Fibroblast of lung (primary cell): ENCODE measurements at regions not wholly inside any gene's neighbourhood (a gene's known extent, or its start where the extent isn't known, plus 50 kb on each side); places are given as distances from the start of the nearest gene placed in this dataset.

Source experiments
- DNase-seq, 2 donors: peaks; one replicate each; pipeline versions ENCODE4 v3.0.0 to v3.0.0-alpha.2; 2010; ENCODE audit warnings: low read depth in 2 of 2
- H2AFZ ChIP-seq: 2 replicates; pipeline ENCODE4 v1.5.1; 2012; ENCODE audit warnings: low read length, control low read depth, inconsistent platforms
- H3K27ac ChIP-seq: 2 replicates; pipeline ENCODE4 v1.5.1; 2011; ENCODE audit warnings: low read length, control low read depth; ENCODE audit not compliant: insufficient read depth
- H3K27me3 ChIP-seq: 2 replicates; pipeline ENCODE4 v1.5.1; 2011; ENCODE audit warnings: mild to moderate bottlenecking, low read length; ENCODE audit not compliant: control insufficient read depth, insufficient read depth
- H3K36me3 ChIP-seq: 2 replicates; pipeline ENCODE4 v1.5.1; 2011; ENCODE audit warnings: low read length; ENCODE audit not compliant: control insufficient read depth, insufficient read depth
- H3K4me1 ChIP-seq: 2 replicates; pipeline ENCODE4 v1.5.1; 2011; ENCODE audit warnings: low read length; ENCODE audit not compliant: control insufficient read depth, insufficient read depth; ENCODE audit errors: extremely low read depth
- H3K4me2 ChIP-seq: 2 replicates; pipeline ENCODE4 v1.5.1; 2011; ENCODE audit warnings: low read length, control low read depth; ENCODE audit not compliant: insufficient read depth; ENCODE audit errors: extremely low read depth
- H3K4me3 ChIP-seq, 4 experiments: fragments of 200-600 bp in 1 of 4; sonication (generic) in 1 of 4; replicated peaks in 1 of 4; 2 replicates each; pipeline ENCODE4 v1.5.1; 2011 to 2016; ENCODE audit warnings: low read length in 4 of 4, low read depth in 3 of 4, mild to moderate bottlenecking in 3 of 4, control low read depth in 2 of 4, inconsistent platforms in 1 of 4, mixed read lengths in 1 of 4; ENCODE audit not compliant: insufficient read depth in 1 of 4; ENCODE audit errors: control extremely low read depth in 1 of 4
- H3K79me2 ChIP-seq: 2 replicates; pipeline ENCODE4 v1.5.1; 2012; ENCODE audit warnings: mild to moderate bottlenecking, low read length, inconsistent platforms; ENCODE audit not compliant: control insufficient read depth, insufficient read depth
- H3K9ac ChIP-seq: 2 replicates; pipeline ENCODE4 v1.5.1; 2011; ENCODE audit warnings: mild to moderate bottlenecking, low read length, control low read depth; ENCODE audit not compliant: insufficient read depth
- H3K9me3 ChIP-seq: 2 replicates; pipeline ENCODE4 v1.5.1; 2012; ENCODE audit warnings: low read depth, low read length; ENCODE audit not compliant: control insufficient read depth, insufficient read depth
- H4K20me1 ChIP-seq: 2 replicates; pipeline ENCODE4 v1.5.1; 2011; ENCODE audit warnings: low read length; ENCODE audit not compliant: control insufficient read depth, insufficient read depth; ENCODE audit errors: extremely low read depth
- CTCF ChIP-seq, 2 donors: IDR thresholded peaks in 1 of 2; conservative IDR thresholded peaks in 1 of 2; 1 replicate in 1 of 2; 2 replicates in 1 of 2; pipeline ENCODE4 v1.5.1; 2011 to 2012; ENCODE audit warnings: low read length in 2 of 2, control low read depth in 1 of 2, inconsistent platforms in 1 of 2, low read depth in 1 of 2, mild to moderate bottlenecking in 1 of 2
- EZH2 ChIP-seq: IDR thresholded peaks from 2 replicates; pipeline ENCODE4 v1.5.1; 2012; ENCODE audit warnings: low read length, control low read depth, mild to moderate bottlenecking; ENCODE audit errors: missing control alignments

- Histone ChIP-seq H3K4me3 (no peak overlapping the region), H2AFZ (no peak overlapping the region), H3K9ac (no peak overlapping the region), H3K4me1 (peaks cover 10% of the 10 kb centered on the region), H3K27ac (no peak overlapping the region), H3K36me3 (no peaks in the 10 kb centered on the region), H3K79me2 (no peaks in the 10 kb centered on the region), H3K4me2 (no peak overlapping the region), H3K27me3 (no peaks in the 10 kb centered on the region), H4K20me1 (no peaks in the 10 kb centered on the region), H3K9me3 (no peaks in the 10 kb centered on the region)
- peak; percentile 50 to 80 for DNase-seq
- TF ChIP-seq EZH2 (no peak), CTCF (conservative IDR thresholded peaks at IDR 0.05 in 1 of 2, IDR thresholded peaks at IDR 0.05 in 1 of 2; ENCODE audit: low read depth in 1 of 2, low read length in 2 of 2) (no peak)
These were observed 81.1 kb upstream of the RPS23 start for GRCh38 chr5:82359272-82359671.

DNA sequence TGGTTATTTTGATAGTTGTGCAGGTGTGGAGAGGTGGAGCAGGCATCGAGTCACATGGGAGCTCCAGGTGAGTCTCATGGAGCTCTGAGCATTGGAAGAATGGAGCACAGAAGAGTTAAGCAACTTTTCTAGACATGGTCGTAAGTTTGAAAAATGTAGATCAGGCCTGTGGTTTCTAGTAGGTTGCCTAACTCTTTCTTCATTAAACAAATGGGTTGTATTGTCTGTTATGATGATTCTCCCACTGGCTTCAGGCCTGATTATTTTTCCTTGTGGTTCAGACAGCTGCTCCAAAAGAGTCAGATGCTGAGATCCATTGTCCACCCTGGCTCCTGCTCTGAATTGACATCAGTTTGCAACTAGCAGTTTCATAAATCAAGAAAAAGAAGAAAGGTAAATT, 80.3 kb upstream of the RPS23 start:
- H4K20me1 ChIP-seq: no peaks in the 10 kb centered on the region
- H3K4me1 ChIP-seq: peaks cover 10% of the 10 kb centered on the region
- no peaks in the 10 kb centered on the region for H3K36me3 ChIP-seq
- H3K27me3 ChIP-seq: no peaks in the 10 kb centered on the region
- no peak overlapping the region for H3K4me3 ChIP-seq
- H2AFZ ChIP-seq: no peak overlapping the region
- no peak overlapping the region for H3K9ac ChIP-seq
- TF ChIP-seq EZH2 (no peak), CTCF (conservative IDR thresholded peaks at IDR 0.05 in 1 of 2, IDR thresholded peaks at IDR 0.05 in 1 of 2; ENCODE audit: low read depth in 1 of 2, low read length in 2 of 2) (no peak)
- no peaks in the 10 kb centered on the region for H3K79me2 ChIP-seq
- H3K27ac ChIP-seq: no peak overlapping the region
- DNase-seq: peak; percentile 88 to 94
- H3K4me2 ChIP-seq: no peak overlapping the region
- H3K9me3 ChIP-seq: no peaks in the 10 kb centered on the region

- peak overlapping the region; percentile 38 for H3K4me2 ChIP-seq
- no peaks in the 10 kb centered on the region for H4K20me1 ChIP-seq
- peak; percentile 92 to 100 for DNase-seq
- no peak overlapping the region for H3K4me3 ChIP-seq
- peaks cover 13% of the 10 kb centered on the region for H3K4me1 ChIP-seq
- no peaks in the 10 kb centered on the region for H3K27me3 ChIP-seq
- H3K79me2 ChIP-seq: no peaks in the 10 kb centered on the region
- H3K36me3 ChIP-seq: no peaks in the 10 kb centered on the region
- H2AFZ ChIP-seq: peak overlapping the region; percentile 60
- no peak overlapping the region for H3K9ac ChIP-seq
- H3K27ac ChIP-seq: peak overlapping the region; percentile 74
- H3K9me3 ChIP-seq: no peaks in the 10 kb centered on the region
- TF ChIP-seq CTCF (conservative IDR thresholded peaks at IDR 0.05 in 1 of 2, IDR thresholded peaks at IDR 0.05 in 1 of 2; ENCODE audit: low read depth in 1 of 2, low read length in 2 of 2): no peak
These were observed 78.9 kb upstream of the RPS23 start for GRCh38 chr5:82356808-82357671.
